Stimulated activated CD8-positive, alpha-beta memory T cell treated with anti-CD3 and anti-CD28 coated beads, Interleukin-15, amount 100 ng/mL, for 24 hours (primary cell): ENCODE measurements at regions not wholly inside any gene's neighbourhood (a gene's known extent, or its start where the extent isn't known, plus 50 kb on each side); places are given as distances from the start of the nearest gene placed in this dataset.
"Not testable (repeated sequence)": the region's sequence is repeated elsewhere in the genome, so short reads cannot be mapped to it uniquely, and the experiment has no call there.

ENCODE experiments used
- DNase-seq: peaks from one replicate; pipeline ENCODE4 v3.0.0-alpha.2; 2020; ENCODE audit warnings: low read depth

DNA sequence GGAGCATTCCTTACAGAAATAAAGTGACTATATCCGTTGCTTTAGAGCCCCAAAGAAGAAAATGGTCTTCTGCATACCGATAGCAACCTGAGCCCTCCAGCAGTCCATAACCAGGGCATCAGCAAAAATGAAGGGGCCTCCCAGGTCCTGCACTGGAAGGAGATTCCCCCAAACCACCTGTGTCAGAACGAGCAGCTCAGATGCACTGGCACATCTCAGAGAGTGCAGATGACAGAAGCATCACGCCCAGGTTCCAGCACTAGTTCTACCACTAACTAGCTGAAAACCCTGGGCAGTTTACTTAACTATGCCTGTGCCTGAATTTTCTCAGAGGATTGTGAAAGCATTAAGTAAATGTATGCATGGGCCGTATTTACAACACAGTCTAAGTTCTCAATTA is 466.7 kb upstream of the MYT1L start:
- DNase-seq: no peak

DNA sequence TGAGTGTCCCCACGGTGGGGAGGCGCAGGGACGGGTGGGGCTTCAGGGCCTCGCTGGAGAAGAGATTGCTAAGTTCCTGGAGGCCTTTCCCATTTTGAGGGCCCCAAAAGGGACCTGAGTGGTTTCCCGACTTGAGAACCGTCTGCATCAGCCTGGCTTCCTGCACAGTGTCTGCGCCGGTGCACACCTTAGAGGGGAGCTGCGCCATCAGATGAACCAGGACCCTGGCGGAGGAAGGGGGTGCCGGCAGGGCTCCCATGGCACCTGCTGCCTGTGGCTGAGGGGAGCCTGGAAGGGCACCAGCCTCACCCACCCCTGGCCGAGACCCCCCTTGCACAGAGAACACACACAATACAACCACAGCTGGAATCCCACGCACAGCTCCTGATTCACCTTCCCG is 465.1 kb upstream of the MYT1L start:
- no peak for DNase-seq

- no peak for DNase-seq
These were observed 464.5 kb upstream of the MYT1L start for GRCh38 chr2:2795438-2796091.

DNA sequence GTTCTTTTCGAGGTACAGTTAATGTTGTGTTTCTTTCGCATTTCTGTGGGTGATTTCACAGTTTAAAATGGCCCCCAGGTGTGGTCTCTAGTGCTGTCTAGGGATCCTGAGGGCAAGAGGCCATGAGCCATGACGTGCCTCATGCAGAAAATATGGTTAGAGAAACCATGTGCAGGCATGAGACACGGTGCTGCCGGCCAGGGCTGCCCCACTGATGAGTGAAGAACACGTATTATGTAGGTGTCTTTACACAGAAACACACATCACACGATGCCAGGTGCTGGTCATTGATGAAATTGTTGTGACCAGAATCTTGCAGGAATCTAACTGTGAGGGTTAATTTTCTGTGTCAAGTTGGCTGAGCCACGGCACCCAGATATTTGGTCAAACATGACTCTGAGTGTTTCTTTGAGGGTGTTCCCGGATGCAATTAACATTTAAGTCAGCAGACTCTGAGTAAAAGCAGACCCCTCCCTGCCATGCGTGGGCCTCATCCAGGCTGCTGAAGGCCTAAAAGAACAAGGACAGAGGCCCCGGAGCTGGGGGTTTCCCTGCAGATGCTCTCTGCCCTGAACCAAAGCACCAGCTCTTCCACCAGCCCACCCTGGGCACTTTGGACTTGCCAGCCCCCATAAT is 463.0 kb upstream of the MYT1L start:
- no peak for DNase-seq

- DNase-seq: no peak
These were observed 462.4 kb upstream of the MYT1L start for GRCh38 chr2:2793514-2793913.

- DNase-seq: no peak
These were observed 460.5 kb upstream of the MYT1L start for GRCh38 chr2:2791606-2792005.

- no peak for DNase-seq
These were observed 460.0 kb upstream of the MYT1L start for GRCh38 chr2:2791031-2791430.

- no peak for DNase-seq
These were observed 457.0 kb upstream of the MYT1L start for GRCh38 chr2:2788076-2788475.

DNA sequence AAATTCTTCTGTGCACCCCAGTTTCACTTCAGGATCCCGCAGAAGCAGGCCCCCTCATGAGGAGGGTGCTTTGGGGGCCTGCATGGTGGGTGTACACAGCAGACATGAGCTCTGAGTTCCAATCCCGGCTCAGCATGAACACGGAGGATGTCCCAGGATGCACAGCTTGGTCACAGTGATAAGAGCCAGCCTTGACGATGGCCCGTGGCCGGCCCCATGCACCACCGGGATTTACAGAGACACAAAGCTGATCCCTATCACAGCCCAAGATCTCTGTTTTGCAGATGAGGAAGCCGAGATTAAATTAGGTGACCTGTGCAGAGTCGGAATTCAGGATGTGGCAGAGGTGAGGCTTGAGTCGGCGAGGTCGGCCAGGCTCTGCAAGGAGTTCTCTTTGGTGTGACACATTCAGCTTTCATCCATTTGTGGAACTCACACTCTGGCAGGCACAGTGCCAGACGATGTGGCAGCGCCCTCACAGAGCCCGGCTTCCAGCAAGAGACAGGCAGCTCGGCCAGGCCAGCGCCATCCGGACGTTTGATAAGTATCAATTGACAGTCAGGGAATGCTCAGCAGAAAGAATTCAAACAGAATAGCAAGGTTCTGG is 456.3 kb upstream of the MYT1L start:
- DNase-seq: no peak

DNA sequence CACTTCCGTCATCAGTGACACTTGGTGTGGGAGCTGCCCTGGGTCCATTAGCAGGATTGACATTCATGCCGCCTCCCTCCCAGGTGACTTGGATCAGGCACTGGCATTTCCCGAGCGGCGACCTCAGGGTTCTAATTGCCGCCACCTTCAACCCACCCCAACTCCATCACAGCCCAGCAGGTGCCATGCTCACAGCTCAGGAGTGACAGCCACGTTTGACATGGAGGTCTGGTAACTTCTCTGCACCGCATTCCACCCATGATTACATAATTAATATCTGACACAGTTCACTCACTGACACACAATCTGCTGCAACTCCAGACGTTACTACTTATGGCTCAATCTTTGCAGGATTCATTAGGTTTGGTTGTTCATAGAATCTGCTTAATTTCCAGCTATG is 450.9 kb upstream of the MYT1L start:
- no peak for DNase-seq

DNA sequence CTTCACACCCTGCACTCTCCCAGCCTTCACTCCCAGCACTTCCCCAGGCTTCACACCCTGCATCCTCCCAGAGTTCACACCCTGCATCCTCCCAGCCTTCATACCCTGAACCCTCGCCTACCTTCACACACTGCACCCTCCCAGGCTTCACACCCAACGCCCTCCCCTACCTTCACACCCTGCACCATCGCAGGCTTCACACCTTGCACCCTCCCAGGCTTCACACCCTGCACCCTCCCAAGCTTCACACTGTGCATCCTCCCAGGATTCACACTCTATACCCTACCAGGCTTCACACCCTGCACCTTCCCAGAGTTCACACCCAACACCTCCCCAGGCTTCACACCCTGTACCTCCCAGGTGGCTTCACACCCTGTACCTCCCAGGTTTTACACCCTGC is 448.7 kb upstream of the MYT1L start:
- no peak for DNase-seq

DNA sequence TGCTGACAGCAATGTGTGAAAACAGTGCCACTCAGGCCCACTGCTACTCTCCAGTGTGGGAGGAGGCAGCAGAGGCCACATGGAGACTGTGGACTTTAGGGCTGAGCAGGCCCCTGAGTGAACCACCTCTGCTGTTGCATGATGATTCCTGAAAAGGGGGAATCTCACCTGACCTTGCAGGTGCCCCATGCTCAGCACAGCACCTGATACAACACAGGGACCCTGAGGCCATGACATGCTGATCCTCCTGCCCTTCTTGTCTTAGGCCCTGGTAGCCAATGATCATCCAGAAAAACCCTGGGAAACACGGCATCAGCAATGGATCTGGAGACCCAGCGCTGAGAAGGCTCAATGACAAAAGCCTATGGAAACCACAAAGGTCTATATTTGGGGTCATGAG is 446.8 kb upstream of the MYT1L start:
- no peak for DNase-seq

- DNase-seq: no peak
These were observed 446.1 kb upstream of the MYT1L start for GRCh38 chr2:2777213-2777612.

GRCh38 chr2:2775018-2775417 is 443.9 kb upstream of the MYT1L start:
- no peak for DNase-seq

- no peak for DNase-seq
These were observed 442.6 kb upstream of the MYT1L start for GRCh38 chr2:2773692-2774091.

GRCh38 chr2:2773080-2773479 is 442.0 kb upstream of the MYT1L start:
- not testable (repeated sequence) for DNase-seq

DNA sequence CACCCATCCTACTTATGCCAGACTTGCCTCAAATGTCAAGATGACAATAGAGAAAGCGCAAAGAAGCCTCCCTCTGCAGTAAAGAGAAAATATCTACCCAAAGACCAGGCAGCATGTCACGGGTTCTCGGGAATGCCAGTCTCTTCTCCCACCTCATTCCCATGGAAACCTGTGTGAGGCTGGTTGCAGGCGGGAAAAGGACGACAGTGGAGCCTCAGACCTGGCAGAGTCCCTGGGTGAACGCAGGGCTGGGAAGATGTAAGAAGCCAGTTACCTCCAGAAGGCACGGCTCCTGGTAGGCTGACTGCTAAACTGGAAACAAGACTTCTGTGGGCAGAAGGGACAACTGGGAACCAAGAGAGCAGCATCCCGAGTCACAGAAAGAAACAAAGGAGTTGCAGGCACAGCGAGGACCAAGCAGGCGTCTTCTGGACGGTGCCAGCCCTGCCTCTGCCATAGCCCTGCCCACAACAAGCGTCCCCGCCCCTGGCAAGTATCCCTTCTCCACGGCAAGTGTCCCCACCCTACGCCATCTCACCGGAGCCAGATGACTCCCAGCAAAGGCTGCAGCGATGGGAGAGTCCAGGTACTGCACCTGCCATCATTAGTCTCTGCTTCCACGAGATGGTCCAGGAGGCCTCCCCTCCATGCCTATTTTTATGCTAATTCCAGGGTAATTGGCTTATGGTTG is 440.8 kb upstream of the MYT1L start:
- DNase-seq: no peak

GRCh38 chr2:2769481-2770431 is 438.7 kb upstream of the MYT1L start:
- DNase-seq: no peak

- no peak for DNase-seq
These were observed 437.4 kb upstream of the MYT1L start for GRCh38 chr2:2768476-2768875.

DNA sequence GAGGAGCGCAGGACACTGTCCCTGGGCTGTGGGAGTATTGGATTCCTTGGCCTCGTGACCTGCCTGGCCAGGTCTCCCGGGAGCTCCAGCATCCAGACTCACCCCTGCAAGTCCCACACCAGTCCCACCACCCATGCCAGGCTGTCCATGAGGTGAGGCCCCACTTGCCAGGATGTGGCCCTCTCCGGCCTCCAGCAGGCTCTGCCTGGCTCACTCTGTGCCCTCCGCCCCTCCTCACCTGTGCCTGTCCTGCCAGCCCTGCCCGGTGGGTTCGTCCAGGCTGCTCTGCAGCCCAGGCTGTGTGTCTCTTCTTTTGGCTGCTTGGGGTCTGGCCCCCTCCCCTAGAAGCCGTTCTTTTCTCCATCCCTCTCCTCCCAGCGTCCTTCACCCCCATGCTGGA is 436.8 kb upstream of the MYT1L start:
- no peak for DNase-seq

DNA sequence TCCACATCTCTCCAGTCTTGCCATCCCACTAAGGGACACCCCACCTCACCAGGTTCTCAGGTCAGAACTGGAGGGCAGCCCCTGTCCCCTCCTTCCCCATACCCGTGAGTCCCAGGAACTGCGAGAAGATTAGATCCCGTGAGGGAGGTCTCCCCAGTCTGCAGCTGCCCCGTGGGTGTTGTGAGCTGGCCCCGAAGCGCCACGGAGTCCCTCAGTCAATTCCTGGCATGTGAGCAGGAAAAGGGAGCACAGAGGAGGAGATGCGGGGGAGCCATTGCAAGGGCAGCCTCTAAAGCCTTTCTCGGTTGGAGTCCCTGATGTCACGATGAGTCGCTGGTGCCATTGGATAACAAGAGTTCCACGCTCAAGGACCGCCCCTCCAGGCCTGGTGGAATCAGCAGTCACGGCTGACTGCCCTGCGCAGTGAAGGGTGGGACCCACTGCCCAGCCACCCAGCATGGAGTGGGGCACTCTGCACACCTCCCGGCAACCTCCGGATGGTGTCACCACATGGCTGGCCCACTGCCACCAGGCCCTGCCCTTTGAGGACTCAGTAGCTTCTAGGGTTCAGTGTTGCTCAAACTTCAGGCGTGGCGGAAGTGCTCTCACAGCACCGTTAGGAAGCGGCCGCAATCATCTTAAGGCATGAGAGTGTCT is 434.9 kb upstream of the MYT1L start:
- DNase-seq: no peak
